ENCODE measurements at regions not wholly inside any gene's neighbourhood (a gene's known extent, or its start where the extent isn't known, plus 50 kb on each side); places are given as distances from the start of the nearest gene placed in this dataset.

GRCh38 chr3:177733233-177733632 lies 536.0 kb upstream of the TBL1XR1 start:
- H3K9me2 ChIP-seq (replicated peaks; ENCODE audit: low read depth, low read length) = no peaks in the 10 kb centered on the region
- peaks cover 57% of the 10 kb centered on the region for H3K4me1 ChIP-seq (ENCODE audit: insufficient read depth, low read length, poor library complexity, severe bottlenecking)
- H3K4me2 ChIP-seq (ENCODE audit: low read depth, low read length, poor library complexity, severe bottlenecking) = no peak overlapping the region
- no peaks in the 10 kb centered on the region for H3F3A ChIP-seq (ENCODE audit: low read depth)
- no peak overlapping the region for H3K9ac ChIP-seq (ENCODE audit: low read depth, low read length, poor library complexity, severe bottlenecking)
- H3K36me3 ChIP-seq (ENCODE audit: insufficient read depth, low read length) = no peaks in the 10 kb centered on the region
- H4K20me1 ChIP-seq (ENCODE audit: insufficient read depth, low read length, poor library complexity, severe bottlenecking) = no peaks in the 10 kb centered on the region
- no peaks in the 10 kb centered on the region for H3K79me2 ChIP-seq (ENCODE audit: insufficient read depth, low read length)
- H3K27me3 ChIP-seq (ENCODE audit: insufficient read depth, low read length, poor library complexity, severe bottlenecking) = no peaks in the 10 kb centered on the region
- H2AFZ ChIP-seq (ENCODE audit: low read length) = peak overlapping the region; percentile 54; the same call in 1 of the 2 replicates
- H3K9me3 ChIP-seq (ENCODE audit: insufficient read depth, low read depth, low read length) = no peaks in the 10 kb centered on the region
- TF ChIP-seq CTCF (conservative IDR thresholded peaks at IDR 0.05; ENCODE audit: low read length) = no peak
- TF ChIP-seq EZH2phosphoT487 (IDR thresholded peaks at IDR 0.05; ENCODE audit: borderline replicate concordance) = no peak
- H3K4me3 ChIP-seq (ENCODE audit: low read length, poor library complexity, severe bottlenecking) = no peak overlapping the region

- no peak for TF ChIP-seq EZH2phosphoT487 (IDR thresholded peaks at IDR 0.05; ENCODE audit: borderline replicate concordance)
- Histone ChIP-seq H3K9me3 (ENCODE audit: insufficient read depth, low read depth, low read length) (no peaks in the 10 kb centered on the region), H3K9ac (ENCODE audit: low read depth, low read length, poor library complexity, severe bottlenecking) (no peak overlapping the region), H3K4me3 (ENCODE audit: low read length, poor library complexity, severe bottlenecking) (no peak overlapping the region), H3K79me2 (ENCODE audit: insufficient read depth, low read length) (no peaks in the 10 kb centered on the region), H3K36me3 (ENCODE audit: insufficient read depth, low read length) (no peaks in the 10 kb centered on the region), H3F3A (ENCODE audit: low read depth) (no peaks in the 10 kb centered on the region), H4K20me1 (ENCODE audit: insufficient read depth, low read length, poor library complexity, severe bottlenecking) (no peaks in the 10 kb centered on the region), H3K4me2 (ENCODE audit: low read depth, low read length, poor library complexity, severe bottlenecking) (peak overlapping the region; percentile 0), H2AFZ (ENCODE audit: low read length) (peak overlapping the region; percentile 54; the same call in 1 of the 2 replicates), H3K27me3 (ENCODE audit: insufficient read depth, low read length, poor library complexity, severe bottlenecking) (no peaks in the 10 kb centered on the region), H3K4me1 (ENCODE audit: insufficient read depth, low read length, poor library complexity, severe bottlenecking) (peaks cover 51% of the 10 kb centered on the region), H3K9me2 (replicated peaks; ENCODE audit: low read depth, low read length) (no peaks in the 10 kb centered on the region)
Measured at GRCh38 chr3:177733936-177734335, 536.7 kb upstream of the TBL1XR1 start.

- H3K9ac ChIP-seq (ENCODE audit: low read depth, low read length, poor library complexity, severe bottlenecking) = no peak overlapping the region
- no peaks in the 10 kb centered on the region for H3K27me3 ChIP-seq (ENCODE audit: insufficient read depth, low read length, poor library complexity, severe bottlenecking)
- H3K4me3 ChIP-seq (ENCODE audit: low read length, poor library complexity, severe bottlenecking) = no peak overlapping the region
- H3K79me2 ChIP-seq (ENCODE audit: insufficient read depth, low read length) = no peaks in the 10 kb centered on the region
- no peak overlapping the region for H3K4me2 ChIP-seq (ENCODE audit: low read depth, low read length, poor library complexity, severe bottlenecking)
- H3F3A ChIP-seq (ENCODE audit: low read depth) = no peaks in the 10 kb centered on the region
- H3K4me1 ChIP-seq (ENCODE audit: insufficient read depth, low read length, poor library complexity, severe bottlenecking) = peaks cover 39% of the 10 kb centered on the region
- H2AFZ ChIP-seq (ENCODE audit: low read length) = no peak overlapping the region
- TF ChIP-seq CTCF (conservative IDR thresholded peaks at IDR 0.05; ENCODE audit: low read length) (no peak), EZH2phosphoT487 (IDR thresholded peaks at IDR 0.05; ENCODE audit: borderline replicate concordance) (no peak)
- no peaks in the 10 kb centered on the region for H4K20me1 ChIP-seq (ENCODE audit: insufficient read depth, low read length, poor library complexity, severe bottlenecking)
- no peaks in the 10 kb centered on the region for H3K9me3 ChIP-seq (ENCODE audit: insufficient read depth, low read depth, low read length)
- H3K36me3 ChIP-seq (ENCODE audit: insufficient read depth, low read length) = no peaks in the 10 kb centered on the region
- H3K9me2 ChIP-seq (replicated peaks; ENCODE audit: low read depth, low read length) = no peaks in the 10 kb centered on the region
Measured at GRCh38 chr3:177735431-177735830, 538.1 kb upstream of the TBL1XR1 start.

- Histone ChIP-seq H3K27me3 (ENCODE audit: insufficient read depth, low read length, poor library complexity, severe bottlenecking) (no peaks in the 10 kb centered on the region), H3K4me1 (ENCODE audit: insufficient read depth, low read length, poor library complexity, severe bottlenecking) (peaks cover 4% of the 10 kb centered on the region), H3K9ac (ENCODE audit: low read depth, low read length, poor library complexity, severe bottlenecking) (no peak overlapping the region), H3F3A (ENCODE audit: low read depth) (no peaks in the 10 kb centered on the region), H3K9me3 (ENCODE audit: insufficient read depth, low read depth, low read length) (no peaks in the 10 kb centered on the region), H3K4me3 (ENCODE audit: low read length, poor library complexity, severe bottlenecking) (no peak overlapping the region), H3K36me3 (ENCODE audit: insufficient read depth, low read length) (no peaks in the 10 kb centered on the region), H3K79me2 (ENCODE audit: insufficient read depth, low read length) (no peaks in the 10 kb centered on the region), H3K9me2 (replicated peaks; ENCODE audit: low read depth, low read length) (no peaks in the 10 kb centered on the region), H4K20me1 (ENCODE audit: insufficient read depth, low read length, poor library complexity, severe bottlenecking) (no peaks in the 10 kb centered on the region), H2AFZ (ENCODE audit: low read length) (no peak overlapping the region), H3K4me2 (ENCODE audit: low read depth, low read length, poor library complexity, severe bottlenecking) (no peak overlapping the region)
- no peak for TF ChIP-seq EZH2phosphoT487 (IDR thresholded peaks at IDR 0.05; ENCODE audit: borderline replicate concordance)
- TF ChIP-seq CTCF (conservative IDR thresholded peaks at IDR 0.05; ENCODE audit: low read length) = no peak
Measured at GRCh38 chr3:177739461-177739860, 542.2 kb upstream of the TBL1XR1 start.

Data from Loucy (cell line).